WERI-Rb-1 (cell line): ENCODE measurements at regions not wholly inside any gene's neighbourhood (a gene's known extent, or its start where the extent isn't known, plus 50 kb on each side); places are given as distances from the start of the nearest gene placed in this dataset.

Source experiments
- DNase-seq: peaks from one replicate; pipeline ENCODE4 v3.0.0-alpha.2; 2020
- H3K27ac ChIP-seq: fragments of 250-450 bp; sonication (Bioruptor Pico); 2 replicates; pipeline ENCODE4 v1.5.1; 2020; ENCODE audit warnings: mild to moderate bottlenecking, moderate library complexity
- H3K27me3 ChIP-seq: fragments of 250-450 bp; sonication (Bioruptor Pico); 2 replicates; pipeline ENCODE4 v1.5.1; 2021; ENCODE audit warnings: mild to moderate bottlenecking, low read depth, moderate library complexity; ENCODE audit not compliant: insufficient read depth, severe bottlenecking
- H3K36me3 ChIP-seq: fragments of 250-450 bp; sonication (Bioruptor Pico); 2 replicates; pipeline ENCODE4 v1.5.1; 2020; ENCODE audit warnings: mild to moderate bottlenecking, moderate library complexity
- H3K4me3 ChIP-seq: 2 replicates; pipeline ENCODE4 v1.5.1; 2011; ENCODE audit warnings: low read depth, mild to moderate bottlenecking, control low read depth, low read length
- H3K9me3 ChIP-seq: fragments of 250-450 bp; sonication (Bioruptor Pico); 2 replicates; pipeline ENCODE4 v1.5.1; 2021; ENCODE audit warnings: mild to moderate bottlenecking, moderate library complexity; ENCODE audit not compliant: severe bottlenecking
- CTCF ChIP-seq: IDR thresholded peaks from 2 replicates; pipeline ENCODE4 v1.5.1; 2011; ENCODE audit warnings: low read depth, mild to moderate bottlenecking, control low read depth, inconsistent platforms, low read length

- H3K4me3 ChIP-seq: no peak overlapping the region
- no peaks in the 10 kb centered on the region for H3K36me3 ChIP-seq
- no peak overlapping the region for H3K27ac ChIP-seq
- H3K27me3 ChIP-seq: no peaks in the 10 kb centered on the region
- TF ChIP-seq CTCF: no peak
- DNase-seq: no peak
- no peaks in the 10 kb centered on the region for H3K9me3 ChIP-seq
Measured at GRCh38 chr22:47282851-47283250, 520.4 kb downstream of the TBC1D22A start.

GRCh38 chr22:47282366-47282765 lies 519.9 kb downstream of the TBC1D22A start:
- no peaks in the 10 kb centered on the region for H3K9me3 ChIP-seq
- no peaks in the 10 kb centered on the region for H3K36me3 ChIP-seq
- H3K27ac ChIP-seq: no peak overlapping the region
- TF ChIP-seq CTCF: no peak
- H3K4me3 ChIP-seq: no peak overlapping the region
- DNase-seq: no peak
- H3K27me3 ChIP-seq: no peaks in the 10 kb centered on the region

DNA sequence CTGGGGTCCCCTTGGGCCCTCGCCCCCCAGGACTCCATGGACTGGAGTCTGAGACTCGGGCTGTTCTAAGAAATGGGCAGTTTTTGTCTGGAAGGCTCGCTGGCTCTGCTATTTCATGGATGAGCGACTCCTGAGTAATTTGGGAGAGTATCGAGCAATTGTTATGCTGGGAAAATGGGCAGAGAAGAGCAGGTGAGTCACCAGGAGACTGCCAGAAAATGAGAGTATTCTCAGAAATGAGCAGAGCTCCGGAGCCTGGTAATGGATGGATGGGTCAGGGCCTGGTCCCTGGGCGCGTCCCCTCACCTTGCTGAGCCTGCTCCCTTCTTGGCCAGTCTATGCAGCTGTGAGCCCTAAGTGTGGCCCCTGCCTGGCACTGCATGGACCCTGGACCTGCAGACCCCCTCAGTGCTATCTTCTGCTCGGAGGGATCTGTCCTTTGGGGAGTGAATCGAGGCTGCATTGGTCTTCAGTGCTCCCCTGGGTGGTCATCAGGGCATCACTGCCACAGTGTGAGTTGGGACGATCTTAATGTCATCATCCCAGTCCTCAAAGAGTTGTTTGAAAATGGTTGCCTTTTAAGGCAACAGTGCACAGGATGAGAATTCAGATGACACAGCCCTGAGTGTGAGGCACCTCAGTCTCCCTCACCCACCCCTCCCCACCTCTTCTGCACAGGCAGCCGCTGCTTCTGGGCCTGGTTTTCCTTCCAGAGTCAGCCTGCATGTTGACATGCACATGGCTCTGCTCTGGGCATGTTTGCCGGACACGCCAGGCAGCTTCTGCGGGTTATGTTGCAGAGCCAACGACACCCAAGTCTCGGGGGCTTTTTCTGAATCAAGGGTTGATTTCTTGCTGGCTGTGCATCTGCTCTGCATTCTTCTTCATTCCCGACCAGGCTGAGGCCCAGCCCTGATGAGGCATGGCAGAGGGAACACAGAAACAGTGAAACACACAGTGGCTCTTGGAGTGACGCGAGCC lies 519.0 kb downstream of the TBC1D22A start:
- Histone ChIP-seq H3K27ac (no peak overlapping the region), H3K9me3 (no peaks in the 10 kb centered on the region), H3K27me3 (no peaks in the 10 kb centered on the region), H3K4me3 (no peak overlapping the region), H3K36me3 (no peaks in the 10 kb centered on the region)
- DNase-seq: no peak
- no peak for TF ChIP-seq CTCF

- TF ChIP-seq CTCF: no peak
Measured at GRCh38 chr22:47280301-47280700, 517.9 kb downstream of the TBC1D22A start.

GRCh38 chr22:47279746-47280145 lies 517.3 kb downstream of the TBC1D22A start:
- no peak for DNase-seq
- Histone ChIP-seq H3K9me3 (no peaks in the 10 kb centered on the region), H3K4me3 (no peak overlapping the region), H3K36me3 (no peaks in the 10 kb centered on the region), H3K27ac (no peak overlapping the region), H3K27me3 (no peaks in the 10 kb centered on the region)
- TF ChIP-seq CTCF: no peak

More at GRCh38 chr22:47280301-47280700, 517.9 kb downstream of the TBC1D22A start:
- Histone ChIP-seq H3K27ac (no peak overlapping the region), H3K36me3 (no peaks in the 10 kb centered on the region), H3K9me3 (no peaks in the 10 kb centered on the region), H3K27me3 (no peaks in the 10 kb centered on the region), H3K4me3 (no peak overlapping the region)
- no peak for DNase-seq
